ENCODE measurements at regions not wholly inside any gene's neighbourhood (a gene's known extent, or its start where the extent isn't known, plus 50 kb on each side); places are given as distances from the start of the nearest gene placed in this dataset.

- Histone ChIP-seq H3K4me3 (ENCODE audit: low read depth, low read length) (no peak overlapping the region), H3K36me3 (ENCODE audit: control insufficient read depth, insufficient read depth, low read length) (no peaks in the 10 kb centered on the region), H3K27me3 (ENCODE audit: control insufficient read depth, insufficient read depth, low read length) (no peaks in the 10 kb centered on the region)
- no peak for DNase-seq (ENCODE audit: low read depth)
- no peak for TF ChIP-seq CTCF (IDR thresholded peaks at IDR 0.05; ENCODE audit: insufficient read depth, low read length, poor library complexity, severe bottlenecking)
These were observed 505.1 kb upstream of the TMPRSS15 start for GRCh38 chr21:18908641-18909040.

GRCh38 chr21:18913914-18914313 is 510.3 kb upstream of the TMPRSS15 start:
- TF ChIP-seq CTCF (IDR thresholded peaks at IDR 0.05; ENCODE audit: insufficient read depth, low read length, poor library complexity, severe bottlenecking), result no peak

GRCh38 chr21:18914570-18914969 is 511.0 kb upstream of the TMPRSS15 start:
- no peaks in the 10 kb centered on the region for H3K27me3 ChIP-seq (ENCODE audit: control insufficient read depth, insufficient read depth, low read length)
- TF ChIP-seq CTCF (IDR thresholded peaks at IDR 0.05; ENCODE audit: insufficient read depth, low read length, poor library complexity, severe bottlenecking), result no peak
- no peak overlapping the region for H3K4me3 ChIP-seq (ENCODE audit: low read depth, low read length)
- DNase-seq (ENCODE audit: low read depth), result no peak
- no peaks in the 10 kb centered on the region for H3K36me3 ChIP-seq (ENCODE audit: control insufficient read depth, insufficient read depth, low read length)

More at GRCh38 chr21:18913914-18914313, 510.3 kb upstream of the TMPRSS15 start:
- H3K27me3 ChIP-seq (ENCODE audit: control insufficient read depth, insufficient read depth, low read length), result no peaks in the 10 kb centered on the region
- DNase-seq (ENCODE audit: low read depth), result no peak
- no peak overlapping the region for H3K4me3 ChIP-seq (ENCODE audit: low read depth, low read length)
- no peaks in the 10 kb centered on the region for H3K36me3 ChIP-seq (ENCODE audit: control insufficient read depth, insufficient read depth, low read length)

GRCh38 chr21:18917622-18918021 is 514.0 kb upstream of the TMPRSS15 start:
- H3K36me3 ChIP-seq (ENCODE audit: control insufficient read depth, insufficient read depth, low read length), result no peaks in the 10 kb centered on the region
- no peak overlapping the region for H3K4me3 ChIP-seq (ENCODE audit: low read depth, low read length)
- DNase-seq (ENCODE audit: low read depth), result no peak
- no peak for TF ChIP-seq CTCF (IDR thresholded peaks at IDR 0.05; ENCODE audit: insufficient read depth, low read length, poor library complexity, severe bottlenecking)
- H3K27me3 ChIP-seq (ENCODE audit: control insufficient read depth, insufficient read depth, low read length), result no peaks in the 10 kb centered on the region

- Histone ChIP-seq H3K36me3 (ENCODE audit: control insufficient read depth, insufficient read depth, low read length) (no peaks in the 10 kb centered on the region), H3K27me3 (ENCODE audit: control insufficient read depth, insufficient read depth, low read length) (no peaks in the 10 kb centered on the region), H3K4me3 (ENCODE audit: low read depth, low read length) (no peak overlapping the region)
- DNase-seq (ENCODE audit: low read depth), result no peak
- no peak for TF ChIP-seq CTCF (IDR thresholded peaks at IDR 0.05; ENCODE audit: insufficient read depth, low read length, poor library complexity, severe bottlenecking)
These were observed 527.7 kb upstream of the TMPRSS15 start for GRCh38 chr21:18931237-18931636.

GRCh38 chr21:18937337-18937736 is 533.8 kb upstream of the TMPRSS15 start:
- TF ChIP-seq CTCF (IDR thresholded peaks at IDR 0.05; ENCODE audit: insufficient read depth, low read length, poor library complexity, severe bottlenecking), result no peak
- Histone ChIP-seq H3K36me3 (ENCODE audit: control insufficient read depth, insufficient read depth, low read length) (no peaks in the 10 kb centered on the region), H3K27me3 (ENCODE audit: control insufficient read depth, insufficient read depth, low read length) (no peaks in the 10 kb centered on the region), H3K4me3 (ENCODE audit: low read depth, low read length) (no peak overlapping the region)
- no peak for DNase-seq (ENCODE audit: low read depth)
